Immature natural killer cell (primary cell): ENCODE measurements at regions not wholly inside any gene's neighbourhood (a gene's known extent, or its start where the extent isn't known, plus 50 kb on each side); places are given as distances from the start of the nearest gene placed in this dataset.
"Not testable (repeated sequence)": the region's sequence is repeated elsewhere in the genome, so short reads cannot be mapped to it uniquely, and the experiment has no call there.

Source experiments
- DNase-seq, 3 donors: peaks; one replicate each; pipeline ENCODE4 v3.0.0; 2022; ENCODE audit warnings: mixed read lengths in 1 of 3
- H3K27ac Mint-ChIP-seq, 6 donors: one replicate each; pipeline ENCODE4 v1.8.0; 2020; ENCODE audit warnings: mixed read lengths in 6 of 6, mild to moderate bottlenecking in 5 of 6, inconsistent platforms in 4 of 6, moderate library complexity in 3 of 6
- H3K27me3 Mint-ChIP-seq, 3 donors: one replicate each; pipeline ENCODE4 v1.8.0; 2020 to 2021; ENCODE audit warnings: low read depth in 3 of 3, mild to moderate bottlenecking in 3 of 3, mixed read lengths in 3 of 3, moderate library complexity in 3 of 3, inconsistent platforms in 1 of 3
- H3K36me3 Mint-ChIP-seq, 3 donors: one replicate each; pipeline ENCODE4 v1.8.0; 2020; ENCODE audit warnings: mixed read lengths in 3 of 3, inconsistent platforms in 2 of 3, mild to moderate bottlenecking in 2 of 3
- H3K4me1 Mint-ChIP-seq, 2 donors: one replicate each; pipeline ENCODE4 v1.8.0; 2020; ENCODE audit warnings: inconsistent platforms in 2 of 2, mild to moderate bottlenecking in 2 of 2, mixed read lengths in 2 of 2, moderate library complexity in 1 of 2
- H3K4me3 Mint-ChIP-seq, 5 donors: one replicate each; pipeline ENCODE4 v1.8.0; 2020; ENCODE audit warnings: mild to moderate bottlenecking in 5 of 5, mixed read lengths in 5 of 5, inconsistent platforms in 3 of 5, moderate library complexity in 3 of 5
- H3K9me3 Mint-ChIP-seq, 6 donors: one replicate each; pipeline ENCODE4 v1.8.0; 2020; ENCODE audit warnings: mild to moderate bottlenecking in 6 of 6, mixed read lengths in 6 of 6, inconsistent platforms in 4 of 6, moderate library complexity in 3 of 6

DNA sequence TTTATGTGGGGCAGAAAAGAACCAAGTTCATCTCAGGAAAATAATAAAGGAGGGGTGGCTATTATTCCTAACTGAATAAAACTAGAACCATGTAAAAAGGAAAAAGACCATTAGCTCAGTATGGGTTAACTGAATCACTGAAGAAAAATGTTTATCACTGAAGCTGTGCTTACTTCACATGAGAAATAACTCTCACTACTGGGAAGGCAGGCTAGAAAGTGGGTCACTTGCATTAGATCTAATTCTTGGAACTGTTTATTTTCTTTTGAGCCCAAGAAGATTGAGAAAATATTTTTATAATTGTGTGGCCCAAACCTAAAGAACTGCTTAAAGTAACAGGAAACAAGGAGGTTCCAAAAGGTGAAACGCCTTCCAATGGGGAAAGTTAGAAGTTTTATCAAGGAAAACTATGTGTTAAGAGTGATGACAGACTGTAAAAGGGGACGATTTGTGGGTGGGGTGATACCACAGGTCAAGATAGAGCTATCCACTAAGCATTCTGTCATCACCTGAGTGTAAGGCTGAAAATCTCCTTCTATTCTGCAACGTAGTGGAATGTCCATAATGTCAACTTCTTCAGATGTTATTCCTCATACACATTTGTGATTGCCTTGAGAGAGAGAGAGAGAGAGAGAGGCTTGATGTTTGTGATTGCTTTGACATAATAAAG is 1083.5 kb downstream of the PCDH7 start:
- H3K4me3 Mint-ChIP-seq = no peak overlapping the region
- H3K36me3 Mint-ChIP-seq = peaks cover 0 to 4% (median 0%) of the 10 kb centered on the region in 3 donors
- H3K27ac Mint-ChIP-seq = no peak overlapping the region
- H3K9me3 Mint-ChIP-seq = peaks cover 7 to 57% (median 34%) of the 10 kb centered on the region in 6 donors
- H3K27me3 Mint-ChIP-seq = no peaks in the 10 kb centered on the region
- H3K4me1 Mint-ChIP-seq = no peaks in the 10 kb centered on the region
- DNase-seq = no peak

DNA sequence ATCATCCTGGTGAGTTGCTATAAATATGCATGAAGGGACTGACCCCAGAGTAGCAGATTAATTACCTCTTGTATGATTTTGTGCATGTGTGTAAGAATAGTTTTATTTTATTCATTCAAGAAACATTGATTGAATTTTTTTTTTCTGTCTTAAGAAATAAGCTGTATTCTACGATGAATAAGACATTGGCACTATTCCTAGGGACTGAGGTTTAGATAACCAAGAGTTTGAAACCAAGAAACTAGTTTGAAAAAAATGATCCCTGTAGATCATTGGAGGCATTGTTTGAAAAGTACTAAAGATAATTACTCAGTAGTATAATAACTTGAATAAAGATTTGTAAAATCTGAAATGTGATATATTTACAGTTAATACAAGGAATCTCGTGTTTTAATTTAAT is 1086.9 kb downstream of the PCDH7 start:
- Mint-ChIP-seq H3K27me3 (no peaks in the 10 kb centered on the region), H3K9me3 (peaks cover 4 to 34% (median 19%) of the 10 kb centered on the region in 6 donors), H3K4me1 (no peaks in the 10 kb centered on the region), H3K4me3 (no peak overlapping the region), H3K27ac (no peak overlapping the region), H3K36me3 (no peaks in the 10 kb centered on the region)
- DNase-seq = no peak

DNA sequence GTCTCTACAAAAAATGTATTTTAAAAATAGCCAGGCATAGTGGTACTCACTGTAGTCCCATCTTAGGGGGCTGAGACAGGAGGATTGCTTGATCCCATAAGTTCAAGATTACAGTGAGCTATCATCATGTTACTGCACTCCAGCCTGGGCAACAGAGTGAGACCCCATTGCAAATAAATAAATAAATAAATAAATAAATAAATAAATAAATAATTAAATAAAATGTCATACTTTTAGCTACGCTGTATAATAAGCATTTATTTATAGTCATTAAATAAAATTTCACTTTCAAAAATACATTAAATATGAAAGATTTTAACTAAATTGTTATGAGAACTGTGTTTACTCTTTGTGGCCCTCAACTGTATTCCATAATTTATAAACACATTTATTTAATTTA is 1124.2 kb downstream of the PCDH7 start:
- no peak for DNase-seq
- Mint-ChIP-seq H3K27me3 (peaks cover 0 to 2% (median 0%) of the 10 kb centered on the region in 3 donors), H3K36me3 (no peaks in the 10 kb centered on the region), H3K9me3 (peaks cover 9 to 41% (median 22%) of the 10 kb centered on the region in 6 donors), H3K27ac (no peak overlapping the region), H3K4me3 (no peak overlapping the region), H3K4me1 (no peaks in the 10 kb centered on the region)

DNA sequence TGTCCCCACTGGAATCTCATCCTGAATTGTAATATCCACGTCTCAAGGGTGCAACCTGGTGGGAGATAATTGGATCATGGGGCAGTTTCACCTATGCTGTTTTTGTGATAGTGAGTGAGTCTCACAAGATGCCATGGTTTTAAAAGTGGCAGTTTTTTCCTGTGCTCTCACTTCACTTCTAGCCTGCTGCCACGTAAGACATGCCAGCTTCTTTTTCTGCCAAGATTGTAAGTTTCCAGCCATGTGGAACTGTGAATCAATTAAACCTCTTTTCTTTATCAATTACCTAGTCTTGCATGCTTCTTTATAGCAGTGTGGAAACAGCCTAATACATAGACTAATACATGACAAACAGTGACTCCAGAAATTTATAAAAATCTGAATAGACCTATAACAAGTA is 1131.8 kb downstream of the PCDH7 start:
- DNase-seq = no peak
- Mint-ChIP-seq H3K36me3 (no peaks in the 10 kb centered on the region), H3K4me1 (no peaks in the 10 kb centered on the region), H3K27ac (no peak overlapping the region), H3K4me3 (no peak overlapping the region), H3K27me3 (no peaks in the 10 kb centered on the region), H3K9me3 (peaks cover 6 to 42% (median 21%) of the 10 kb centered on the region in 6 donors)

DNA sequence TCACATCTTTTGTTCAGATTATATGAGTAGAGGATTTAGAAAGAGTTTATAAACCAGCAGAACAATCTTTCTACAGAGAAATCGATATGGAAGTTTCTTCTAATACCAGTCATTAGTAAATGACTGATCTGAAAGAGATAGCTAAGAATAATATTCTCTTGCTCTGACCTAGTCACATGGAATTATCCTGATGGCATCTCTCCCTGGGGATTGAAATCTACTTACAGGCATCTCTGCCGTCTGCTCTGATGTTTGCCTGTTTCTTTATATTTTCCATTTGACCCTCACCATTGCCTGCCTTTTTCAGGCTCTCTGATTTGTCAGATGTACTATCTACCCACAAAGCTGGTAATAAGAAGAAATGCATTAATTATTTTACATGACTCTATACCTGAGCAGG is 1157.3 kb downstream of the PCDH7 start:
- Mint-ChIP-seq H3K9me3 (peaks cover 0 to 47% (median 20%) of the 10 kb centered on the region in 6 donors), H3K4me1 (no peaks in the 10 kb centered on the region), H3K27me3 (peaks cover 0 to 1% (median 0%) of the 10 kb centered on the region in 3 donors), H3K36me3 (no peaks in the 10 kb centered on the region), H3K4me3 (no peak overlapping the region), H3K27ac (no peak overlapping the region)
- no peak for DNase-seq

DNA sequence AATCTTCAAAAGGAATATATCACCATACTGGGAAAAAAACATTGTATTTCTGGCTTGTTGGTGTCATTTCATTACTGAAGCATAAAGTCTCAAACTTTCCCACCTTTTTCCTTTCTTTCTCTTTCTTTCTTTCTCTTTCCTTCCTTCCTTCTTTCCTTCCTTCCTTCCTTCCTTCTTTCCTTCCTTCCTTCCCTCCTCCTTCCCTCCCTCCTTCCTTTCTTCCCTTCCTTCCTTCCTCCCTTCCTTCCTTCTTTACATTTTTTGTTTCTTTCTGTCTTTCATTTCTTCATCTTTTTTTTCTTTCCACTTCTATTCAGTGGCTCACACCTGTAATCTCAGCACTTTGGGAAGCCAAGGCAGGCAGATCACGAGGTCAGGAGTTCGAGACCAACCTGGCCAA is 1160.7 kb downstream of the PCDH7 start:
- H3K4me3 Mint-ChIP-seq, DNase-seq, H3K36me3 Mint-ChIP-seq, H3K4me1 Mint-ChIP-seq, H3K27me3 Mint-ChIP-seq, H3K27ac Mint-ChIP-seq: not testable (repeated sequence)
- peaks cover 1 to 36% (median 11%) of the 10 kb centered on the region in 6 donors for H3K9me3 Mint-ChIP-seq

DNA sequence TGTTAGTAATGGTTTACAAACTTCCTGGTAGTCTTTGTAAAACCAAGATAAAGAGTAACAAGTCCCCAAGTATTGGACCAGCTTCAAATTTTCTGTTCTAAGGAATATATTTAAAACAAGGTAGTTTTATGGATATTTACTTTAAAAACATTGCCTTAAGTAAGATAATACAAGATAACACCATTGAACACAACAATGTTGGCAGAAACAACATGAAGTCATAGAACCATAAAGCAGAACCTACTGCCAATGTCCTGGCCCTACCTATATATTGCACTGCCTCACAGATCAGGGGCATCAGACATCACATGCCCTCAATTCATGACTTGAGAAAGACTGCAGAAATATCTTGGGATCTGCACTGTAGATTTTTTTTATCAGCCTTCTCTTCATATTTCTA is 1176.2 kb downstream of the PCDH7 start:
- Mint-ChIP-seq H3K4me1 (no peaks in the 10 kb centered on the region), H3K36me3 (no peaks in the 10 kb centered on the region), H3K27ac (no peak overlapping the region), H3K4me3 (no peak overlapping the region), H3K9me3 (peaks cover 5 to 23% (median 7%) of the 10 kb centered on the region in 6 donors), H3K27me3 (no peaks in the 10 kb centered on the region)
- DNase-seq = no peak

DNA sequence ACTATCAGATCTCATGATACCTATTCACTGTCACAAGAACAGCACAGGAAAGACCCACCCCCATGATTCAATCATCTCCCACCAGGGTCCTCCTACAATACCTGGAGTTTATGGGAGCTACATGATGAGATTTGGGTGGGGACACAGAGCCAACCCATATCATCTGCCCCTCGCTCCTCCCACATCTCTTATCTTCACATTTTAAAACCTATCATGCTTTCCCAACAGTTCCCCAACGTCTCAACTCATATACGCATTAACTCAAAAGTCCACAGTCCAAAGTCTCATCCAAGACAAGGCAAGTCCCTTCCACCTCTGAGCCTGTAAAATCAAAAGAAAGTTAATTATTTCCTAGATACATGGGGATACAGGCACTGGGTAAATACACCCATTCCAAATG is 1185.2 kb downstream of the PCDH7 start:
- no peak overlapping the region for H3K27ac Mint-ChIP-seq
- no peak overlapping the region for H3K4me3 Mint-ChIP-seq
- H3K27me3 Mint-ChIP-seq = no peaks in the 10 kb centered on the region
- peaks cover 5 to 61% (median 24%) of the 10 kb centered on the region in 6 donors for H3K9me3 Mint-ChIP-seq
- DNase-seq = no peak
- H3K36me3 Mint-ChIP-seq = peaks cover 0 to 3% (median 0%) of the 10 kb centered on the region in 3 donors
- no peaks in the 10 kb centered on the region for H3K4me1 Mint-ChIP-seq

DNA sequence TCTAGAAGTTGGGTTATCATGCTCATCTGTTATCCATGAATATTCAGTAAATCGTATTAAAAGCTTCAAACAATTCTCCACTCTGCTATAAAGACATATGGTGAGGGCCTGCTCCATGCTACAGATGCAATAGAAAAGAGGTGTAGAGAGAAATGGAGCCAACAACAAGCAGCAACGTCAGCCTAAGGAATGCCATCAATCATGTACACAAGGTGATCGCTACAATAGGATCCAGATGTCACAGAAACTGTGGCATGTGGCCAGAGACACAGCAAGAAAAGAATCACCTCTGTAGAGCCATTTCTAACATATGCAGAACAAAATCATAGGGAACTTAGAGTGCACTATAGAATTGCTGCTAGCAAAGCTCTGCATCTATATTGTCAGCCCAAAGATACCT is 1188.1 kb downstream of the PCDH7 start:
- no peak for DNase-seq
- H3K27ac Mint-ChIP-seq = no peak overlapping the region
- no peaks in the 10 kb centered on the region for H3K4me1 Mint-ChIP-seq
- peaks cover 0 to 3% (median 0%) of the 10 kb centered on the region in 3 donors for H3K36me3 Mint-ChIP-seq
- no peaks in the 10 kb centered on the region for H3K27me3 Mint-ChIP-seq
- peaks cover 9 to 77% (median 21%) of the 10 kb centered on the region in 6 donors for H3K9me3 Mint-ChIP-seq
- no peak overlapping the region for H3K4me3 Mint-ChIP-seq

DNA sequence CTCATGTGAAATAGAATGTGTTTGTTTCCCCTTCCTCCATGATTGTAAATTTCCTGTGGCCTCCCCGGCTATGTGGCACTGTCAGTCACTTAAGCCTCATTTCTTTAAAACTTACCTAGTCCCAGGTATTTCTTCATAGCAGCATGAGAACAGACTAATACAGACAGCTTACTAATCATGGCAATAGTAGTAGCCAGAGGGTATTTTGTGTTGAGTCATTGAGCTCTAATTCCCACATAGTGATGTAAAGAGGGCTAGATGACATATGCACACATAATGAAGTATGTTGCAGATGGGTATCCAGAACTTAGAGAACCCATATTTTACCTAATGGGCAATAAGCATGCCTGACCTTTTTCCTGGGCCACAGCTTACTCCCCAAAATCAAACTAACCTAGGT is 1197.2 kb downstream of the PCDH7 start:
- Mint-ChIP-seq H3K27ac (no peak overlapping the region), H3K4me3 (no peak overlapping the region), H3K27me3 (no peaks in the 10 kb centered on the region), H3K9me3 (peaks cover 11 to 46% (median 29%) of the 10 kb centered on the region in 6 donors), H3K4me1 (no peaks in the 10 kb centered on the region), H3K36me3 (no peaks in the 10 kb centered on the region)
- no peak for DNase-seq

DNA sequence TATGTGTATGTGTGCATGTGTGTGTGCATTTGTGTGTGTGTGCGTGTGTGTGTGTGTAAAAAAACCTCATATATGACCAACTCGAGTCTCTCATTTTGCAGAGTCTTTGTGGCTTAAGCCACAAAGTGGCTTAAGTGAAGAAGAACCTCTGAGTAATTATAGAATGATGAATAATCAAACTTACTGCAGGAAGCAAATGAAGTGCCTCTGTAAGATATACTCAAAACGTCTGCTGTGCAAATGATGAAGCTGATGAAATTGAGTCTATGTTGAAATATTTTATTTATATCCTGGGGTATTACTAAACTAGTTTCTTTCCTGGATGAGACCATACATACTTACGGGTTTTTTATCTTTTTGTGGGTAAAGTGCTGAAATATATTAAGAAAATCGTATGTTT is 1198.7 kb downstream of the PCDH7 start:
- DNase-seq = no peak
- no peak overlapping the region for H3K4me3 Mint-ChIP-seq
- H3K9me3 Mint-ChIP-seq = peaks cover 14 to 53% (median 32%) of the 10 kb centered on the region in 6 donors
- H3K27me3 Mint-ChIP-seq = no peaks in the 10 kb centered on the region
- H3K27ac Mint-ChIP-seq = no peak overlapping the region
- no peaks in the 10 kb centered on the region for H3K36me3 Mint-ChIP-seq
- no peaks in the 10 kb centered on the region for H3K4me1 Mint-ChIP-seq

DNA sequence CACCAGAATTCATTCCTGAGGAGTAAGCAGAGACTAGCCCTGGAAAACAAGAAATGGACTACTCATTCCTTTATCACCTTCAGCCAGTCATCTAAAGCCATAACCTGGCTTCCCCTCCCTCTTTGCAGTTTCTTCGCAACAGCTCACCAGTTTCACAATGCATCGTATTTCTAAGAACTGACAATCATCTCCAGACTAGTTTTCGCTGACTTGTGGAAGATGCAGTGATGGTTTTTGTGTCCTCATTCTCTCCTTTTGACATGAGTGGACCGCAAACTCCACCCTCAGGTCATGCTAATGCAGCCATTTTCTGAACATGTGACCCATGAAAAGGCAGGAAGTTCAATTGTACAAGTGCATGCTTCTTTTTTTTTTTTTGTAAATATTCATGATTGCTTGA is 1203.5 kb downstream of the PCDH7 start:
- no peak for DNase-seq
- Mint-ChIP-seq H3K9me3 (peaks cover 5 to 34% (median 23%) of the 10 kb centered on the region in 6 donors), H3K27ac (no peak overlapping the region), H3K4me1 (no peaks in the 10 kb centered on the region), H3K27me3 (no peaks in the 10 kb centered on the region), H3K4me3 (no peak overlapping the region), H3K36me3 (no peaks in the 10 kb centered on the region)

DNA sequence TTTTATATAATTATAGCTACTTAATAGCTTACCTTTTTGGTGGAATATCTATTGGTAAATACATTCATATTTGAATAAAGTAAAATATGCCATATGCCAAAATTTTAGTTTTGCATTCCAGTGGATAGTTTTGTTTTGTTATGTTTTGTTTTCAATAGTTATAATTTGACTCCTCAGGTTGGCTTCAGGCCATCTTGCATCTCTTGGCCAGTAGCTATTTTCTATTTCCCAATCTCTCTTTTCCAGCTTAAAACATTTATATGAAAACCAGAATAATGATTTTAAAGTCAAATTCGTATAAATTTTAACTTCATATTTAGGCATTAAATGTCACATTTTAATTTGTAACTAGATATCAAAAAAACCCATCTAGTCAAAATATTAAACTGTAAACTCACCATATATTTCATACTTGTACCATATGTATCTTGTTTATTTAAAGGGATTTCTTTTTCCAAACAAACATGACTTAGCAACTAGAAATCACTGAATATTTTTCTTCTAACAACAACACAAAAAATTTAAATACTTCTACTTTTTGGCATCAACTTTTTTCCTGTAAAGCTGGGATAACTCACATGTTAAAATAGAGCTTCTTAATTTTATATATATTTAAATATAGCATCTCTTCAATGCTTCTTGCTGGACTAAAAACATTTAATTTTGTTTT is 1209.6 kb downstream of the PCDH7 start:
- no peak for DNase-seq
- Mint-ChIP-seq H3K9me3 (peaks cover 2 to 41% (median 15%) of the 10 kb centered on the region in 6 donors), H3K4me1 (no peaks in the 10 kb centered on the region), H3K36me3 (no peaks in the 10 kb centered on the region), H3K4me3 (no peak overlapping the region), H3K27me3 (no peaks in the 10 kb centered on the region), H3K27ac (no peak overlapping the region)

DNA sequence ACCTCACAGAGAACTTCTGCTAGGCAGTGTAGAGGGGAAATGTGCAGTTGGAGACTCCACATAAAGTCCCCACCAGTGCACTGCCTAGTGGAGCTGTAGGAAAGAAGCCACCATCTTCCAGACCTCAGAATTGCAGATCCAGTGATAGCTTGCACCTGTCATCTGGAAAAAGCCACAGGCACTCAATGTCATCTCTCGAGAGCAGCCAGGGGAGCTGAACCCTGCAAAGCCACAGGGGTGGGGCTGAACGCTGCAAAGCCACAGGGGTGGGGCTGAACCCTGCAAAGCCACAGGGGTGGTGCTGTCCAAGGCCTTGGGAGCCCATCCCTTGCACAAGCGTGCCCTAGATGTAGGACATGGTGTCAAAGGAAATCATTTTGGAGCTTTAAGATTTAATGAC is 1226.3 kb downstream of the PCDH7 start:
- Mint-ChIP-seq H3K36me3 (peaks cover 0 to 4% (median 0%) of the 10 kb centered on the region in 3 donors), H3K4me1 (no peaks in the 10 kb centered on the region), H3K9me3 (peaks cover 2 to 49% (median 27%) of the 10 kb centered on the region in 6 donors), H3K4me3 (no peak overlapping the region), H3K27ac (no peak overlapping the region), H3K27me3 (no peaks in the 10 kb centered on the region)
- DNase-seq = no peak

DNA sequence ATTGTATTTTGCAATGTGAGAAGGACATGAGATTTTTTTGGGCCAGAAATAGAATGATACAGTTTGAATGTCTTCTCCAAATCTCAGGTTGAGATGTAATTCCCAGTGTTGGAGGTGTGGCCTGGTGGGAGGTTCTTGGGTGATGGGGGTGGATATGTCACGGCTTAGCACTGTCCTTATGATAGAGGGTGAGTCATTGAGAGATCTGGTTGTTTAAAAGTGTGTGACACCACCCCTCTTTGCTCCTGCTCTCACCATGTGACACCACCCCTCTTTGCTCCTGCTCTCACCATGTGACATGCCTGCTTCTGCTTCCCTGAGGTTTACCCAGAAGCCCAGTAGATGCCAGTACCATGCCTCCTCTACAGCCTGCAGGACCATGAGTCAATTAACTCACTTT is 1226.9 kb downstream of the PCDH7 start:
- Mint-ChIP-seq H3K36me3 (peaks cover 0 to 4% (median 0%) of the 10 kb centered on the region in 3 donors), H3K4me3 (no peak overlapping the region), H3K9me3 (peaks cover 2 to 49% (median 27%) of the 10 kb centered on the region in 6 donors), H3K4me1 (no peaks in the 10 kb centered on the region), H3K27me3 (no peaks in the 10 kb centered on the region), H3K27ac (no peak overlapping the region)
- DNase-seq = no peak
